22Rv1 (cell line): ENCODE measurements at regions not wholly inside any gene's neighbourhood (a gene's known extent, or its start where the extent isn't known, plus 50 kb on each side); places are given as distances from the start of the nearest gene placed in this dataset.

Source experiments
- H3K27ac ChIP-seq: fragments of 450-650 bp; 2 replicates; pipeline ENCODE4 v1.5.1; 2017
- ZFX ChIP-seq: fragments of 450-650 bp; IDR thresholded peaks from 2 replicates; pipeline ENCODE4 v1.6.1; 2017; ENCODE audit warnings: antibody characterized with exemption, borderline replicate concordance
- TF ChIP-seq, protein P1 (sequence below): fragments of 450-650 bp; IDR thresholded peaks from 2 replicates; pipeline ENCODE4 v1.5.1; 2017; ENCODE audit warnings: mild to moderate bottlenecking

DNA sequence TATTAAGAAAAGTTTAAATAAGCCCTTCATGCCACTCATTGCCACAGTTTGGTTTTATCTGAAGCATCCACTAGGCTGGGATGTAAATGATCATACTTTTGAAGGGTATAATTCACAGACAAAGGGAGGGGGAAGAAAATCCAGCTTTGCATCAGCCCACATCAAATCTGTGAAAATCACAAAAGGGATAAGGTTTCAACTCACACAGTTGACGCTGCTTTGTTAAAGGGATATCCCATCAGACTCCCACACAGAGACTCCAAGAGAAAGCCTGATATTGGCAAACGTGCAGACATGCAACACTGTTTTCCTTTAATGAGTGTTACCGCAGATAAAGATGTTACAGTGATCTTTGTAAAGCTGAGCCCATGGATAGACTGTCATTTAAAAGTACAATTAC is 602.9 kb downstream of the TLE1 start:
- TF ChIP-seq, protein P1, sequence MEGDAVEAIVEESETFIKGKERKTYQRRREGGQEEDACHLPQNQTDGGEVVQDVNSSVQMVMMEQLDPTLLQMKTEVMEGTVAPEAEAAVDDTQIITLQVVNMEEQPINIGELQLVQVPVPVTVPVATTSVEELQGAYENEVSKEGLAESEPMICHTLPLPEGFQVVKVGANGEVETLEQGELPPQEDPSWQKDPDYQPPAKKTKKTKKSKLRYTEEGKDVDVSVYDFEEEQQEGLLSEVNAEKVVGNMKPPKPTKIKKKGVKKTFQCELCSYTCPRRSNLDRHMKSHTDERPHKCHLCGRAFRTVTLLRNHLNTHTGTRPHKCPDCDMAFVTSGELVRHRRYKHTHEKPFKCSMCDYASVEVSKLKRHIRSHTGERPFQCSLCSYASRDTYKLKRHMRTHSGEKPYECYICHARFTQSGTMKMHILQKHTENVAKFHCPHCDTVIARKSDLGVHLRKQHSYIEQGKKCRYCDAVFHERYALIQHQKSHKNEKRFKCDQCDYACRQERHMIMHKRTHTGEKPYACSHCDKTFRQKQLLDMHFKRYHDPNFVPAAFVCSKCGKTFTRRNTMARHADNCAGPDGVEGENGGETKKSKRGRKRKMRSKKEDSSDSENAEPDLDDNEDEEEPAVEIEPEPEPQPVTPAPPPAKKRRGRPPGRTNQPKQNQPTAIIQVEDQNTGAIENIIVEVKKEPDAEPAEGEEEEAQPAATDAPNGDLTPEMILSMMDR = no peak
- no peak for TF ChIP-seq ZFX
- no peak overlapping the region for H3K27ac ChIP-seq

DNA sequence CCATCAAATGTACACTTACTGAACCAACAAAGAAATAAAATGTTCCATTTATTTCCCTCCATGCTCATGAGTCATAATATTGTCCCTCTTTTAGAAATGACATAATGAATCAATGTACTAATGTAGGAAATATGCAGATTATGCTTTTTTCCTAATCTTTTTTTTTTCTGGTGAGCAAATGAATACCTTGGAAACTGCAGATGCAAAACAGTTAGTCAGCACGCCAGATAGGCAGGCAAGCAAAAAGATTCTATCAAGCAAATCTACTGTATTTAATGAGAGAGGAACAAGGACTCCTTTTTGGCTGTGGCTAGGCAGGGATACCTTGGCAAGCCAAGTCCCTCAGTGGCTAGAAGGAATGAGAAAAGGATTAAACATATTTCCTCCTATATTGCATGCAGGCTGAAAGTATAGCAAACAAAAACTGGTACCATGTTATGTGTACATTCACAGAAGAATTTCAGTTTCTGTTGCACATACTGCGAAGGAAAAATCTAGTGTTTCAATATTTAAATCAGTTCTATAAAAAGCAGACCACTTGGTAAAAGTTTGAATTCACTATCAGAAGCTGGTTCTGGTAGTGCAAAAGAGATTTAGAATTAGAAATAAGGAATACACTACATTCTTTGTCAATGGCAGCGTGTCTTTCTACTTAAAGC is 605.4 kb downstream of the TLE1 start:
- H3K27ac ChIP-seq = no peak overlapping the region
- TF ChIP-seq, protein P1 = no peak
- TF ChIP-seq ZFX = no peak

DNA sequence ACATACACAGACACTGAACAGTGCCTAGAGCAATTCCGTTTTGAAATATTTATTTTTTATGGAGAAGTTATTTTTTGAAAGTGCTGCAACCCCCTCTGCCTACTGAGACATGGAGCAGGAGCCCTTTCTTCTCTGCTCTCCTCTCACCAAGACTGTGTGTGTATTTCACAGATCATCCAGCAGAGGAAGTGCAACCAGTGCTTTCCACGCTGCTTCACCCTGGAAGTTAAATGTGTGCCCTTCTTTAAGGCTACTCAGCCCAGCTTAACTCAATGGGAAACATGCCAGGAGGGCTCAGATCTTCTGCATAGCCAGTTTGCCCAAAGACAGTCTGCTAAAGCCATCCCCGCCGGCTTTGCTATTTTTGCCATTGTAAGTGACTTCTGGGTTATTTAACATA is 606.3 kb downstream of the TLE1 start:
- H3K27ac ChIP-seq = no peak overlapping the region
- TF ChIP-seq, protein P1 = no peak
- no peak for TF ChIP-seq ZFX

DNA sequence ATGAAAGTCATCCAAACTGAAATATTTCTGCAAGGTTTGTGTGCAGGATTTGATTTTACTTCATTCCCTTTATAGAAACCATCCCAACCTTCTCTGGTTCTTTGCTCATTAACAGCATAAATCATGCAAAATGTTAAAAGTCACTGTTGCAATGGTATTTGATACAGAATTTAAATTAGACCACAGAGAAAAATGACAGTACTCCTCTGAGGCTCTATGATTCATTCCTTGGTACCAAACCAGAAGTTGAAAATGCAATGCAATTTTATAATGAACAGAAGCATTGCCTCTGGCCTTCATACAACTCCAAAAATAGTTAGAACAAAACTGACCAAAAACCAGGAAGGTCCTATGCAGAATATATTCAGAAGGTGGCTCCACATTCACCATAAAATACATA is 607.1 kb downstream of the TLE1 start:
- H3K27ac ChIP-seq = no peak overlapping the region
- TF ChIP-seq, protein P1 = no peak
- TF ChIP-seq ZFX = no peak

DNA sequence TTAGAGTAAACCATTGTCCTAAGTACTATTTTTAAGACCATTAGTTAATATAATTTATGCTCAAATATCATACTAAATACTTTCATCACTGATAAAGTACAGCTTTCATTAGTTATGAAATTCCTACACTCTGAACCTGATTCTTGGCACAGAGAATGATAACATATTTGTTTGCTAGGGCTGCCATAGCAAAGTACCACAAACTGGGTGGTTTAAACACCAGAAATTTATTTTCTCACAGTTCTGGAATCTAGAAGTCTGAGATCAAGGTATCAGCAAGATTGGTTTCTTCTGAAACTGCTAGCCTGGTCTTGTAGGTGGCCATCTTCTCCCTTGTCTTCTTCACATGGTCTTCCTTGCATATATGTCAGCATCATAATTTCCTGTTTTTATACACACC is 608.4 kb downstream of the TLE1 start:
- no peak for TF ChIP-seq ZFX
- TF ChIP-seq, protein P1 = no peak
- no peak overlapping the region for H3K27ac ChIP-seq

DNA sequence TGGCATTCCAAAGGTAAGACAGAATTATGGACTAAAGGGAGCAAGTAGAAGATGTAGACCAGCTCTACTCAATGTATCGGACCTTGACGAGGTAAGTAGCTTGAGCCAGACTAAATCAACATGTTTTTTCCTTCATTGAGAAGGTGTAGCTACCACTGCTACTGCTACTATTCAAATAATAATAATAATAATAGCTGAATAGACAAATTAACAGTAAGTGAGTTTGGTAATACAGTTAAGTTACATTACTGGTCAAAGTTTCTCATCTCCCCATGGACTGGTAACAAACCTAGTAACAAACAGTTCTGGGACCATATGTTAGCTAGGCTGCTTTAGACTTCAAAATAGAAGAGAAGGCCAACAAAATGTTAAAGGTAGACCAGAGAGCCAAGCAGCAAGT is 609.2 kb downstream of the TLE1 start:
- no peak overlapping the region for H3K27ac ChIP-seq
- no peak for TF ChIP-seq ZFX
- TF ChIP-seq, protein P1 = no peak

DNA sequence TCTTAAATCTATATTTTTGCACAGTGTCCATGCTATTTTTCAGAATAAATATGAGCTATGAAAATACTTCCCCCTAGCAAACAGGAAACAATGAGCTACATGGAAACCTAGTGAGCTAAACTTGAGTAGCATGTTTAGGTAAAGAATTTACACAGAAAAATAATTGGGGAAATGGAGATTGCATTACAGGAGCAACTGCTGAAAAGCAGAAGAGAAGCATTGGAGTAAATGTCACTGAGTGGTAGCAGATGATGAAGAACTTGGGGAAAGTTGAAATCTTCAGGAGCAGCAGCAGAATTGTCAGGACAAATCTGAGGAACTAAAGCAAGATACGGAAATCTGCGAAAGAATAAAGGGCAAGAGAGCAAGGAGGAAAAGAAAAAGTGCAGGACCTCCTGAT is 610.3 kb downstream of the TLE1 start:
- TF ChIP-seq, protein P1 = no peak
- no peak for TF ChIP-seq ZFX

More for the DNA sequence above, 610.3 kb downstream of the TLE1 start:
- H3K27ac ChIP-seq = no peak overlapping the region
